K562 (cell line): ENCODE measurements at regions not wholly inside any gene's neighbourhood (a gene's known extent, or its start where the extent isn't known, plus 50 kb on each side); places are given as distances from the start of the nearest gene placed in this dataset.
A peak's percentile ranks its signal among the peaks of the same experiment; 100 is the strongest.

Experiments used
- ATF4 ChIP-seq: fragments of 450-650 bp; formaldehyde crosslinking; IDR thresholded peaks from 2 replicates; pipeline ENCODE4 v1.4.0; 2022; ENCODE audit warnings: mild to moderate bottlenecking, moderate library complexity
- EP300 ChIP-seq: IDR thresholded peaks from 2 replicates; pipeline ENCODE4 v1.6.1; 2012; ENCODE audit warnings: low read length, improper control_type of control experiment
- ESRRB ChIP-seq: fragments of 250-450 bp; sonication (Bioruptor Pico); IDR thresholded peaks from 2 replicates; pipeline ENCODE4 v1.5.0; 2020; ENCODE audit warnings: mild to moderate bottlenecking, moderate library complexity, borderline replicate concordance
- KLF13 ChIP-seq: fragments of 450-650 bp; IDR thresholded peaks from 2 replicates; pipeline ENCODE4 v1.6.1; 2016; ENCODE audit warnings: missing genetic modification characterization, low read depth, mild to moderate bottlenecking, missing compliant biosample characterization, moderate library complexity, borderline replicate concordance
- LEF1 ChIP-seq: fragments of 450-650 bp; IDR thresholded peaks from 2 replicates; pipeline ENCODE4 v1.6.1; 2016; ENCODE audit warnings: mild to moderate bottlenecking
- MCM5 ChIP-seq: fragments of 450-650 bp; IDR thresholded peaks from 2 replicates; pipeline ENCODE4 v1.6.1; 2016; ENCODE audit warnings: low read depth
- NR2C2 ChIP-seq, 2 experiments: fragments of 200-800 bp in 1 of 2; sonication (Bioruptor generic) in 1 of 2; sonication (generic) in 1 of 2; formaldehyde crosslinking in 1 of 2; IDR thresholded peaks; 2 replicates each; pipeline versions ENCODE4 v1.6.1 to v1.8.0; 2016 to 2022; ENCODE audit warnings: mild to moderate bottlenecking in 1 of 2, missing compliant biosample characterization in 1 of 2, missing genetic modification characterization in 1 of 2, missing genetic modification reagents in 1 of 2
- POLR2AphosphoS2 ChIP-seq: IDR thresholded peaks from 2 replicates; pipeline ENCODE4 v1.6.1; 2012; ENCODE audit warnings: low read length, improper control_type of control experiment
- SRF ChIP-seq, 2 experiments: fragments of 250-450, 450-650 bp in 1 of 2; sonication (Bioruptor Pico) in 1 of 2; sonication (generic) in 1 of 2; formaldehyde crosslinking; IDR thresholded peaks; 2 replicates each; pipeline versions ENCODE4 v1.5.0 to v1.5.1; 2020 to 2022; ENCODE audit warnings: mild to moderate bottlenecking in 1 of 2, missing genetic modification reagents in 1 of 2
- ZBED1 ChIP-seq: IDR thresholded peaks from 2 replicates; pipeline ENCODE4 v1.6.1; 2014
- ZC3H8 ChIP-seq: fragments of 450-650 bp; IDR thresholded peaks from 2 replicates; pipeline ENCODE4 v1.6.1; 2017

- TF ChIP-seq ESRRB (no peak), ZC3H8 (no peak), MCM5 (no peak), KLF13 (tag) (no peak), POLR2AphosphoS2 (no peak), NR2C2 (CRISPR knock-in tag; IDR thresholded peaks at IDR 0.05) (no peak), NR2C2 (tag; IDR thresholded peaks at IDR 0.05) (peak; percentile 93), LEF1 (peak; percentile 64; the same call in 1 of the 2 replicates), ZBED1 (no peak), SRF (CRISPR knock-in tag; IDR thresholded peaks at IDR 0.05) (0 out of 4 replicates have a peak, but pooled peaks of 1 of the 2 experiments have one; percentile 22), EP300 (peak; percentile 11; the same call in 1 of the 2 replicates), ATF4 (CRISPR knock-in tag) (no peak)
Observed at GRCh38 chr1:112794654-112795239, 79.6 kb upstream of the PPM1J start (continued).
